MM.1S (cell line): ENCODE measurements at regions not wholly inside any gene's neighbourhood (a gene's known extent, or its start where the extent isn't known, plus 50 kb on each side); places are given as distances from the start of the nearest gene placed in this dataset.

Source experiments
- DNase-seq: peaks from one replicate; pipeline ENCODE4 v3.0.0-alpha.2; 2015
- H2AFZ ChIP-seq: fragments of 300-600 bp; sonication (generic); 2 replicates; pipeline ENCODE4 v1.6.0; 2016; ENCODE audit warnings: antibody characterized with exemption, low read length
- H3F3A ChIP-seq: fragments of 300-600 bp; sonication (generic); 2 replicates; pipeline ENCODE4 v1.6.1; 2016; ENCODE audit warnings: mild to moderate bottlenecking, antibody characterized with exemption, low read length, moderate library complexity, mixed read lengths; ENCODE audit not compliant: insufficient read depth
- H3K27ac ChIP-seq: fragments of 300-600 bp; sonication (generic); 2 replicates; pipeline ENCODE4 v1.5.1; 2016; ENCODE audit warnings: mild to moderate bottlenecking, low read length
- H3K27me3 ChIP-seq: fragments of 300-600 bp; sonication (generic); replicated peaks from 2 replicates; pipeline ENCODE4 v1.6.0; 2016; ENCODE audit warnings: low read length; ENCODE audit not compliant: insufficient read depth
- H3K36me3 ChIP-seq: fragments of 300-600 bp; sonication (generic); replicated peaks from 2 replicates; pipeline ENCODE4 v1.6.1; 2016; ENCODE audit warnings: mild to moderate bottlenecking, low read length, mixed read lengths; ENCODE audit not compliant: insufficient read depth
- H3K4me1 ChIP-seq: fragments of 300-600 bp; sonication (generic); 2 replicates; pipeline ENCODE4 v1.6.1; 2016; ENCODE audit warnings: low read length, mixed read lengths
- H3K4me2 ChIP-seq: fragments of 300-600 bp; sonication (generic); 2 replicates; pipeline ENCODE4 v1.6.0; 2016; ENCODE audit warnings: low read depth, low read length
- H3K4me3 ChIP-seq: fragments of 300-600 bp; sonication (generic); 2 replicates; pipeline ENCODE4 v1.5.1; 2016; ENCODE audit warnings: low read length, mixed read lengths
- H3K79me2 ChIP-seq: fragments of 300-600 bp; sonication (generic); 2 replicates; pipeline ENCODE4 v1.6.1; 2016; ENCODE audit warnings: mixed run types, low read length, mixed read lengths
- H3K9ac ChIP-seq: fragments of 300-600 bp; sonication (generic); 2 replicates; pipeline ENCODE4 v1.6.1; 2016; ENCODE audit warnings: low read length, mixed read lengths
- H3K9me2 ChIP-seq: fragments of 300-600 bp; sonication (generic); replicated peaks from 2 replicates; pipeline ENCODE4 v1.6.1; 2016; ENCODE audit warnings: mild to moderate bottlenecking, low read length, mixed read lengths; ENCODE audit not compliant: insufficient read depth
- H3K9me3 ChIP-seq: fragments of 300-600 bp; sonication (generic); replicated peaks from 2 replicates; pipeline ENCODE4 v1.6.1; 2016; ENCODE audit warnings: mild to moderate bottlenecking, low read length, mixed read lengths; ENCODE audit not compliant: insufficient read depth
- H4K20me1 ChIP-seq: fragments of 300-600 bp; sonication (generic); 2 replicates; pipeline ENCODE4 v1.6.1; 2016; ENCODE audit warnings: mild to moderate bottlenecking, low read length, moderate library complexity, mixed read lengths; ENCODE audit not compliant: insufficient read depth
- CTCF ChIP-seq: fragments of 300-600 bp; sonication (generic); IDR thresholded peaks from 2 replicates; pipeline ENCODE4 v1.5.1; 2016; ENCODE audit warnings: antibody characterized with exemption, low read length, mixed read lengths
- EZH2 ChIP-seq: fragments of 300-600 bp; sonication (generic); optimal IDR thresholded peaks from 2 replicates; pipeline ENCODE3; 2017; ENCODE audit warnings: low read depth, mild to moderate bottlenecking, antibody characterized with exemption, low read length, mixed read lengths
- EZH2phosphoT487 ChIP-seq: fragments of 300-600 bp; sonication (generic); IDR thresholded peaks from 2 replicates; pipeline ENCODE4 v1.6.1; 2018; ENCODE audit warnings: antibody characterized with exemption, low read length

DNA sequence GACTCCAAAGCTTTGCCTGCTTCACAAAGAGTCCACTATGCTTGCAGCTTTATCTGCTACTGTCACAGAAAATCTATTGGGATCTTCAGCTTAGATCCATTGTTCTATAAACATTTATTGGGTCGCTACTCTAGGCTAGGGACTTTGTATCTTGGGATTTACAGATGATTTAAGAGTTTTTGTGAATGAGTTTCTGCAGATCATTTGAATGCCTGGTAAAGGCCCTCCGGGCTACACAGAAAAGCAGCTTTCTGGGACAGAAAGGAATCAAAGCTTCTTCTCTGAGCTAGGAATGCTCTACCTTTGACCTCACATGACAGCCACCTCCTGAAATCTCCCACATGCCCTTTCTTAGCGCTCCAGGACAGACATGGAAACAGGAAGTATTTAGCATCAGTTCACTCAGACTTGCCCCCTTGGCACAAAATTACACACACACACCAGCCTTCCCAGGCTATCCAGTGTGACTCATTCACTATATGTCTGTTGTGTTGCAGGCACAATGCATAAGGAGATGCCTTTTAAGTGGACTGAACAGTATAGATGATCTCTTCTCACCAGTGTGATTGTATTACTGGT is 492.4 kb downstream of the DACH1 start:
- Histone ChIP-seq H3K9me3 (no peaks in the 10 kb centered on the region), H3K4me2 (no peak overlapping the region), H3K79me2 (no peaks in the 10 kb centered on the region), H4K20me1 (no peaks in the 10 kb centered on the region), H3K27ac (no peak overlapping the region), H2AFZ (no peak overlapping the region), H3K36me3 (no peaks in the 10 kb centered on the region), H3F3A (no peaks in the 10 kb centered on the region), H3K4me3 (no peak overlapping the region), H3K9me2 (no peaks in the 10 kb centered on the region), H3K4me1 (no peaks in the 10 kb centered on the region), H3K27me3 (no peaks in the 10 kb centered on the region), H3K9ac (no peak overlapping the region)
- no peak for TF ChIP-seq CTCF
- no peak for TF ChIP-seq EZH2
- no peak for TF ChIP-seq EZH2phosphoT487
- DNase-seq: no peak

DNA sequence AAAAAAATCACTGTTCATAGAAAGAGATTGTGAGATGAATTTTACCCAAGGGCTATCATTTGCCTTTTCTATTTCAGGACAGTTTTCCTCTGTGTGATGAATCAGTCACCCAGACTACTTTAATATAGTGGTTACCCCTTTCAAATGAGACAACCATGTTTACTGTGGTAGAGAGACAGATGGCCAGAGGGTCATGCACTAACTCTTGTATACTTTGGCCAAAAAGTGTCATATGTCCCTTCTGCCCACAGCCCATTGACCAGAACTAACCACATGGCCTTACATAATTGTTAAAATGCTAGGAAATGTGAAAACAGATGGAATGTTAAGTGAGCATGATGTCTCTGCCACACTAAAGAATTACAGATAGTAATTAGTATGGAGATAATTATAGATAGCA is 498.7 kb downstream of the DACH1 start:
- Histone ChIP-seq H3K9me2 (no peaks in the 10 kb centered on the region), H3K9me3 (no peaks in the 10 kb centered on the region), H3K27ac (no peak overlapping the region), H3K36me3 (no peaks in the 10 kb centered on the region), H4K20me1 (no peaks in the 10 kb centered on the region), H3K4me3 (no peak overlapping the region), H3K79me2 (no peaks in the 10 kb centered on the region), H2AFZ (no peak overlapping the region), H3F3A (no peaks in the 10 kb centered on the region), H3K4me2 (no peak overlapping the region), H3K27me3 (no peaks in the 10 kb centered on the region), H3K4me1 (no peaks in the 10 kb centered on the region), H3K9ac (no peak overlapping the region)
- no peak for TF ChIP-seq EZH2
- TF ChIP-seq EZH2phosphoT487: no peak
- no peak for TF ChIP-seq CTCF
- no peak for DNase-seq

- Histone ChIP-seq H3K27ac (no peak overlapping the region), H3K4me1 (no peaks in the 10 kb centered on the region), H3K9me3 (no peaks in the 10 kb centered on the region), H3K79me2 (no peaks in the 10 kb centered on the region), H4K20me1 (no peaks in the 10 kb centered on the region), H3K4me3 (no peak overlapping the region), H3K36me3 (no peaks in the 10 kb centered on the region), H3F3A (no peaks in the 10 kb centered on the region), H3K4me2 (no peak overlapping the region), H2AFZ (no peak overlapping the region), H3K9ac (no peak overlapping the region), H3K9me2 (no peaks in the 10 kb centered on the region), H3K27me3 (no peaks in the 10 kb centered on the region)
- TF ChIP-seq EZH2phosphoT487 (no peak), CTCF (no peak), EZH2 (no peak)
- DNase-seq: no peak
Measured at GRCh38 chr13:71360041-71360440, 507.0 kb downstream of the DACH1 start.
